ENCODE measurements at regions not wholly inside any gene's neighbourhood (a gene's known extent, or its start where the extent isn't known, plus 50 kb on each side); places are given as distances from the start of the nearest gene placed in this dataset.
A peak's percentile ranks its signal among the peaks of the same experiment; 100 is the strongest.

DNA sequence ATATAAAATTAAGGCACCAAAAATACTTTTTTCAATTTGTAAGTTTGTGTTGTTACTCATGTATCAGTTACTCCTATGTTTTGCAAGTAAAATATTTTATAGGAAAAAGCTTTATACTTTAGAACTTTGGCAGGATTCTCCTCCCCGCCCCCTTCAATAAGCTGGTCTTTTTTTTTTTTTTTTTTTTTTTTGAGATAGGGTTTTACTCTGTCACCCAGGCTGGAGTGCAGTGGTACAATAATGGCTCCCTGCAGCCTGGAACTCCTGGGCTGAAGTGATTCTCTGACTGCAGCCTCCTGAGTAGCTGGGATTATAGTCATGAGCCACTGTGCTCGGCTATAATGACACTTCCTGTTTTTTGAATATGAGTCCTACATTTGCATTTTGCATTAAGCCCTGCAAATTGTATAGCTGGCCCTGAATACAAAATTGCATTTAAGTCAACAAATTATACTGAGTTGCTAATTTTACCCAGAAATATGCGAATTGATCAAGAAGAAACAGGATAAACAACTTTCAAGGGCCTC lies 192.9 kb downstream of the PIK3R1 start:
- no peaks in the 10 kb centered on the region for H3K27me3 ChIP-seq
- H4K20me1 ChIP-seq, result no peaks in the 10 kb centered on the region
- H3K4me1 ChIP-seq, result peaks cover 0 to 22% (median 2%) of the 10 kb centered on the region in 10 experiments; a peak in 8 of 20 replicates
- no peak overlapping the region for H3K9ac ChIP-seq
- TF ChIP-seq Cebpa-rat (IDR thresholded peaks at IDR 0.05), result no peak
- no peaks in the 10 kb centered on the region; a peak in 1 of 22 replicates for H3K9me3 ChIP-seq (replicated peaks in 1 of 11)
- no peaks in the 10 kb centered on the region for H3K36me3 ChIP-seq
- H3K4me3 ChIP-seq, result no peak overlapping the region
- no peak overlapping the region for H3K27ac ChIP-seq
- H3K4me2 ChIP-seq, result peak overlapping the region in 2 of 11 experiments; percentile 14 to 42; a peak in 3 of 22 replicates

DNA sequence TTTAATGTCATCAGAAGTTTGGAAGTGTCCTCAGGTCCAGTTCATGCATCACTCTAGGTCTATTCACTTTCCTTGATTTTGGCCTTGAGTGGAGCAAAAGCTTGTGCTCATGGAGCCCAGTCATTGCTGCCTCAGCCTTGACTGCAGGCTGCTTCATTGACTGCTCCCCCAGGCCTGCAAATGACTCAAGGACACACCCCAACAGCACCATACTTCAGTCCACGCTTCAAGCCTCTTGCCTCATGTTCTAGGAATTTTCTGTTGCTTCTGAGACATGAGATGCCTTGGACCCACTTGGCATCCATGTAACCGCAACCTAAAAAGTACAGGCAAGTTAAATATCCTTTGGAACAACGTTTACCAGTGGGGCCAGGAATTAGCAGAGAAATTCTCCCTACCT lies 193.7 kb downstream of the PIK3R1 start:
- TF ChIP-seq Cebpa-rat (IDR thresholded peaks at IDR 0.05), result no peak
- no peak overlapping the region for H3K4me2 ChIP-seq
- no peaks in the 10 kb centered on the region for H3K27me3 ChIP-seq

DNA sequence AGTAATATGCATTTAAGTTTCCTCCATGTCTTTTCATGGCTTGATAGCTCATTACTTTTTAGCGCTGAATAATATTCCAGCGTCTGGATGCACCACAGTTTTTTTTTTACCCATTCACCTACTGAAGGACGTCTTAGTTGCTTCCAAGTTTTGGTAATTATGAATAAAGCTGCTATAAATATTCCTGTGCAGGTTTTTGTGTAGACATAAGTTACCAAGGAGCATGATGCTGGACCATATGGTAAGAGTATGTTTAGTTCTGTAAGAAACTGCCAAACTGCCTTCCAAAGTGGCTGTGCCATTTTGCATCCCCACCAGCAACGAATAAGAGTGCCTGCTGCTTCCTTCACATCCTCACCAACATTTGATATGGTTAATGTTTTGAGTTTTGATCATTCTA lies 195.6 kb downstream of the PIK3R1 start:
- H3K27ac ChIP-seq, result no peak overlapping the region
- H3K9ac ChIP-seq, result no peak overlapping the region
- H3K4me1 ChIP-seq, result peaks cover 10 to 39% (median 13%) of the 10 kb centered on the region in 10 experiments
- no peaks in the 10 kb centered on the region for H3K27me3 ChIP-seq
- no peaks in the 10 kb centered on the region; a peak in 1 of 22 replicates for H3K9me3 ChIP-seq (replicated peaks in 1 of 11)
- no peak overlapping the region for H3K4me2 ChIP-seq
- no peak for TF ChIP-seq Cebpa-rat (IDR thresholded peaks at IDR 0.05)
- no peaks in the 10 kb centered on the region for H3K36me3 ChIP-seq
- no peaks in the 10 kb centered on the region for H4K20me1 ChIP-seq
- H3K4me3 ChIP-seq, result no peak overlapping the region

More for the DNA sequence above, 193.7 kb downstream of the PIK3R1 start:
- Histone ChIP-seq H3K27ac (no peak overlapping the region), H3K9me3 (replicated peaks in 1 of 11) (no peaks in the 10 kb centered on the region; a peak in 1 of 22 replicates), H3K9ac (no peak overlapping the region), H3K36me3 (no peaks in the 10 kb centered on the region), H4K20me1 (no peaks in the 10 kb centered on the region), H3K4me3 (no peak overlapping the region), H3K4me1 (peaks cover 0 to 22% (median 2%) of the 10 kb centered on the region in 10 experiments; a peak in 8 of 20 replicates)

DNA sequence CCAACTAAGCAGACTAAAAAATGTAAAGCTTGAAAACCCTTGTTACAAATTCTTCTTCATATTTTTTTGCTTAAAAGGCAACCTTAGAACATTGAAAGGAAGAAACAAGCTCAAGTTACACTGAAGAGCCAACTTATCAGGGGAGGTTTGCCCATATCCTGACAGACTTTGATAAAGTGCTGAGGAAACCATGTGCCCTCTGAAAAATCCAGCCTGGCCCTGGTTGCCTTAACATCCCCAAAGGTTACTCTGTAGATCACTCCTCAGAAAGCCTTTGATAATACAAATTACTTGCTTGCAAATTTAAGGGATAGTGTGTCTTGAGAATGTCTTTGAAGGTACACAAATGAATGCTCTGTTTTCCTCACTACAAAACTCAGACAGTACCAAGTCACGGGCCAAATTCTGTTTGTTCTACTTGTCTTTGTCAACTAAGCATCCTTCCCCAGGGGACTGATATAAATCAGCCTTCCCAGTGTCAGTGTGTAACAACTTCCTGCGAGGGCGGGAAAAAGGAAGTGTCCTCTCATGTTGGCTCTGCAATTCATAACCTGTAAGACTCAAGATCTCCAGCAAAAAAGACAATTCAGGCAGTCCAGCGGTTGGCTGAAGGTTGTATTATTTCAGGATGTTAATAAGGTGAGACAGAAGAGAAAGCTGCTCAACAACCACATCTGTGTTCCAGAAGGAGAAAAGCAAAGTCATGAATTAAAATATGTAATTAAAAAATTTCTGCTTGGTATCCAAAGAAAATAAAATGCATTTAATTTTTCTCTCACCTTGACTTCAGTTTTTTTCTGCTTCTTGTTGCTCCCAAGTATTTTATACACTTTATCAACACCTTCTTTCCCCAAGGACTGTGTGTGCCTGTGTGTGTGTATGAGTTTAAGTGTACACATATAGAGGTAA lies 199.9 kb downstream of the PIK3R1 start:
- Histone ChIP-seq H3K4me2 (peak overlapping the region; percentile 50 to 78 (median 55)), H3K9ac (no peak overlapping the region), H3K27ac (0 out of 22 replicates have a peak overlapping the region, but pooled peaks of 1 of the 11 experiments have one; percentile 13), H3K36me3 (no peaks in the 10 kb centered on the region), H3K4me3 (no peak overlapping the region), H3K9me3 (replicated peaks in 1 of 11) (no peaks in the 10 kb centered on the region; a peak in 1 of 22 replicates), H3K27me3 (no peaks in the 10 kb centered on the region), H3K4me1 (peaks cover 20 to 32% (median 24%) of the 10 kb centered on the region in 10 experiments), H4K20me1 (no peaks in the 10 kb centered on the region)
- no peak for TF ChIP-seq Cebpa-rat (IDR thresholded peaks at IDR 0.05)

DNA sequence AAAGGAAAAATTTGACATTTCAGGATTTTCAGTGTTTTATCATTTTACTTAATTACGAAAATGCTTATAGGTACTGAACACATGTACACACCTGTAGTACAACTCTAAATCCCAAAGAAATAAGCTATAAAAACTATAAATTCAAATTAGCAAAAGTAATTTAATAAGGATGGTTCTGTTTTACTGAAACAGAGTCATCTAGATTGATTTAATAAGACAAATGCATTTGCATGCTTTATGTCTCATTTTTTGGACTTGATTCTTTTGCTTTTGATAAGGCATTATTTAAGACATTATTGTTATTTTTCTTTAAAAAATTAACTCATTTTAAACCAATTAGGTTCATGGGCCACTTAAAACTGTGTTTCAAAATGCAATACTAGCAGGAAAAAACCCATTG lies 201.2 kb downstream of the PIK3R1 start:
- H3K4me1 ChIP-seq, result peaks cover 20 to 33% (median 24%) of the 10 kb centered on the region in 10 experiments
- TF ChIP-seq Cebpa-rat (IDR thresholded peaks at IDR 0.05), result no peak
- H3K27ac ChIP-seq, result no peak overlapping the region
- no peak overlapping the region for H3K4me2 ChIP-seq
- H3K27me3 ChIP-seq, result no peaks in the 10 kb centered on the region
- no peak overlapping the region for H3K4me3 ChIP-seq
- no peaks in the 10 kb centered on the region for H3K36me3 ChIP-seq
- no peaks in the 10 kb centered on the region; a peak in 1 of 22 replicates for H3K9me3 ChIP-seq (replicated peaks in 1 of 11)
- no peak overlapping the region for H3K9ac ChIP-seq
- no peaks in the 10 kb centered on the region for H4K20me1 ChIP-seq

DNA sequence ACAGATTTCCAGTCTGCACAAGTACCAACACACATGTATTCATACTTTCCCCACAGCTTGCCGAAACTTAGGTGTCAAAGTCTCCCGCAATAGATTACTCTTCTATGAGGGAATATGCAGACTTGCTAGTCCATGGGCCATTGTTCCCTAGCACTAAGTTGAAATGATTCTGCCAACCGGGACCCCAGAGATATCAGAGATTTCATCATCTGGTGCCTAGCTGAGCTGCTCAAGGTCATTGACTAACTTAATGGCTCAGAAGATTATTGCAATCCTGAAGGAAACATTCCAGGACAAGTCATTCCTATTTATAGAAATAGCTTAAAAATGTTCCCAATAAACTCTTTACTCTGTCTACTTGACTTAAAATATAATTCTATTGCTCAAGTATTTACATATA lies 202.6 kb downstream of the PIK3R1 start:
- H3K9me3 ChIP-seq (replicated peaks in 1 of 11), result no peaks in the 10 kb centered on the region; a peak in 1 of 22 replicates
- TF ChIP-seq Cebpa-rat (IDR thresholded peaks at IDR 0.05), result no peak
- no peaks in the 10 kb centered on the region for H3K36me3 ChIP-seq
- H4K20me1 ChIP-seq, result no peaks in the 10 kb centered on the region
- H3K9ac ChIP-seq, result no peak overlapping the region
- H3K4me2 ChIP-seq, result no peak overlapping the region
- H3K4me1 ChIP-seq, result peaks cover 20 to 40% (median 24%) of the 10 kb centered on the region in 10 experiments
- H3K4me3 ChIP-seq, result no peak overlapping the region
- H3K27me3 ChIP-seq, result no peaks in the 10 kb centered on the region
- H3K27ac ChIP-seq, result no peak overlapping the region

DNA sequence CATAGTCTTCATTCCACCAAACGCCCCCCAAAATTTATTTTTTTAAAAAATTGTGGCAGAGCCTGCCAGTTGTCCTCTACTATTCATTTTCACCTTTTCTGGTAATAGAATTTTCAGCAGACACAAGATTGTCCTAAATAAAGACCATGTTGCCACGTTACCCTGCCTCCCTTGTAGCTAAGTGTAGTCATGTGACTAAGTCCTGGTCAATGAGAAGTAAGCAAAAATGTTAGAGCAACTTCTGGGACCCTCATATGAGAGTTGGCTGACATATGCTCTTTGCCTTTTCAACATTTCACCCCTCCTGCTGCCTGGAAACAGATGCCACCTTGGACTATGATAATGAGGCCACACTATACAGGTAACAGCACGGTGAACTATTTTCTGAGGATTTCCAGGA lies 203.1 kb downstream of the PIK3R1 start:
- Histone ChIP-seq H3K27ac (no peak overlapping the region), H3K9ac (no peak overlapping the region), H3K4me2 (no peak overlapping the region), H3K36me3 (no peaks in the 10 kb centered on the region), H4K20me1 (no peaks in the 10 kb centered on the region), H3K4me3 (no peak overlapping the region), H3K27me3 (no peaks in the 10 kb centered on the region), H3K9me3 (replicated peaks in 1 of 11) (no peaks in the 10 kb centered on the region), H3K4me1 (peaks cover 20 to 41% (median 24%) of the 10 kb centered on the region in 10 experiments)
- TF ChIP-seq Cebpa-rat (IDR thresholded peaks at IDR 0.05), result no peak

DNA sequence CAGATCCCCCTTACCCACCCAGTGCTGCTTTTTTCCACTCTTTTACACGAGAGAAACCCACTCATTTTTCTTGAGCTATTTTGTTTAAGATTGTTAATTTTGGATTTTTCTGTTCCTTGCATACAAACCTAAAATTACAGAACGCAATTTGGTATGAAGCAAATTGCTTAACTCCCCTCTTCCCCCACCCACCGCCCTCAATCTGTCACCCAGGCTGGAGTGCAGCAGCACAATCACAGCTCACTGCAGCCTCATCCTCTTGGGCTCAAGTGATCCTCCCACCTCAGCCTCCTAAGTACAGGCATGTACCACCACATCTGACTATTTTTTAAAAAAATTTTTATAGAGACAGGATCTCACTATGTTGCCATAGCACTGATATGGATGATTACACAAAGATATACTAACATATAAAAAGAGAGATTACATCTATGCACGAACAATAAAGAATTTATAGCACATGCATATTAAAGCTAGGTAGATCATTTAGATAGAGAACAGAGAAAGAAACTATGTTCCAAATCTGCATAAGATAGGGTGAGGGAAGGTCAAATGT lies 203.6 kb downstream of the PIK3R1 start:
- no peak for TF ChIP-seq Cebpa-rat (IDR thresholded peaks at IDR 0.05)
- peaks cover 20 to 45% (median 24%) of the 10 kb centered on the region in 10 experiments for H3K4me1 ChIP-seq
- no peak overlapping the region for H3K9ac ChIP-seq
- H3K27ac ChIP-seq, result 0 out of 22 replicates have a peak overlapping the region, but pooled peaks of 1 of the 11 experiments have one; percentile 39
- no peak overlapping the region for H3K4me3 ChIP-seq
- H3K36me3 ChIP-seq, result no peaks in the 10 kb centered on the region
- H3K9me3 ChIP-seq (replicated peaks in 1 of 11), result no peaks in the 10 kb centered on the region
- peak overlapping the region; percentile 45 to 78 (median 55); a peak in 21 of 22 replicates for H3K4me2 ChIP-seq
- H3K27me3 ChIP-seq, result no peaks in the 10 kb centered on the region
- no peaks in the 10 kb centered on the region for H4K20me1 ChIP-seq

Measured in BLaER1 treated with 17β-estradiol and CSF1 and Interleukin-3, amounts not matched to agents 10 nM and 100 nM (cell line).